IMR-90 (cell line): ENCODE measurements at regions not wholly inside any gene's neighbourhood (a gene's known extent, or its start where the extent isn't known, plus 50 kb on each side); places are given as distances from the start of the nearest gene placed in this dataset.
A peak's percentile ranks its signal among the peaks of the same experiment; 100 is the strongest.

ENCODE experiments used
- ATAC-seq: fragments of 200-7000 bp; cut with Tn5 transposase; 2 replicates; pipeline ENCODE4 v1.9.1; 2020; ENCODE audit warnings: low read depth, mild to moderate bottlenecking, moderate library complexity
- BruUV-seq: library from RNA; stranded (reverse); fragments of 400-500 nt; replicated peaks from 2 replicates; lab custom pipeline; 2021; lab: Mats Ljungman, UMichigan
- CTCF ChIA-PET: fragments of 300-600 bp; formaldehyde crosslinking; extraction: SDS; loops from one replicate; lab custom pipeline; 2021; ENCODE audit warnings: antibody characterized with exemption; lab: Yijun Ruan, JAX
- POLR2A ChIA-PET: fragments of 300-600 bp; sonication (Branson Sonifier 250); formaldehyde crosslinking; loops from one replicate; lab custom pipeline; 2022; ENCODE audit warnings: antibody characterized with exemption; ENCODE audit not compliant: unreplicated experiment; lab: Charles Lee
- DNase-seq: peaks from one replicate; pipeline ENCODE4 v3.0.0; 2013
- H2AFZ ChIP-seq: replicated peaks from 2 replicates; pipeline ENCODE3; 2013; ENCODE audit warnings: low read length, mild to moderate bottlenecking; ENCODE audit not compliant: poor library complexity
- H2AK5ac ChIP-seq: 2 replicates; pipeline ENCODE4 v1.6.1; 2013; ENCODE audit warnings: low read depth, low read length, inconsistent platforms
- H2AK9ac ChIP-seq: replicated peaks from 2 replicates; pipeline ENCODE3; 2013; ENCODE audit warnings: mild to moderate bottlenecking, low read depth, low read length, moderate library complexity; ENCODE audit not compliant: poor library complexity
- H2BK120ac ChIP-seq: 2 replicates; pipeline ENCODE4 v1.6.1; 2013; ENCODE audit warnings: low read depth, low read length, inconsistent platforms
- H2BK15ac ChIP-seq: 3 replicates; pipeline ENCODE4 v1.6.1; 2013; ENCODE audit warnings: low read depth, low read length, inconsistent platforms
- H2BK20ac ChIP-seq: 2 replicates; pipeline ENCODE4 v1.6.1; 2013; ENCODE audit warnings: low read depth, mild to moderate bottlenecking, inconsistent platforms, low read length, moderate library complexity
- H2BK5ac ChIP-seq: 2 replicates; pipeline ENCODE4 v1.6.1; 2013; ENCODE audit warnings: mild to moderate bottlenecking, low read depth, low read length, inconsistent platforms; ENCODE audit not compliant: poor library complexity, severe bottlenecking
- H3K14ac ChIP-seq: replicated peaks from 2 replicates; pipeline ENCODE4 v1.6.1; 2013; ENCODE audit warnings: low read depth, low read length, inconsistent platforms
- H3K18ac ChIP-seq: 2 replicates; pipeline ENCODE4 v1.6.1; 2013; ENCODE audit warnings: low read depth, low read length, control low read depth
- H3K23ac ChIP-seq: 2 replicates; pipeline ENCODE4 v1.6.1; 2013; ENCODE audit warnings: low read depth, low read length, inconsistent platforms
- H3K27ac ChIP-seq: 2 replicates; pipeline ENCODE4 v1.5.1; 2013; ENCODE audit warnings: mild to moderate bottlenecking, control low read depth, low read length; ENCODE audit not compliant: insufficient read depth
- H3K27me3 ChIP-seq: 2 replicates; pipeline ENCODE4 v1.6.1; 2013; ENCODE audit warnings: low read length; ENCODE audit not compliant: control insufficient read depth, insufficient read depth
- H3K36me3 ChIP-seq: 2 replicates; pipeline ENCODE4 v1.6.1; 2013; ENCODE audit warnings: low read length, mixed read lengths; ENCODE audit not compliant: control insufficient read depth, insufficient read depth
- H3K4ac ChIP-seq: 2 replicates; pipeline ENCODE4 v1.6.1; 2013; ENCODE audit warnings: low read depth, low read length, inconsistent platforms
- H3K4me1 ChIP-seq: 2 replicates; pipeline ENCODE4 v1.6.1; 2013; ENCODE audit warnings: low read length, mixed read lengths; ENCODE audit not compliant: control insufficient read depth, insufficient read depth
- H3K4me2 ChIP-seq: 2 replicates; pipeline ENCODE4 v1.6.1; 2013; ENCODE audit warnings: low read depth, mild to moderate bottlenecking, control low read depth, low read length, moderate library complexity
- H3K4me3 ChIP-seq: 2 replicates; pipeline ENCODE4 v1.5.1; 2013; ENCODE audit warnings: low read depth, mild to moderate bottlenecking, control low read depth, low read length, moderate library complexity; ENCODE audit not compliant: insufficient read depth
- H3K56ac ChIP-seq: 2 replicates; pipeline ENCODE4 v1.6.1; 2013; ENCODE audit warnings: low read length, inconsistent platforms; ENCODE audit not compliant: insufficient read depth; ENCODE audit errors: extremely low read depth
- H3K79me1 ChIP-seq, 2 experiments: 2 replicates each; pipeline ENCODE4 v1.6.1; 2013; ENCODE audit warnings: low read length in 2 of 2, inconsistent platforms in 1 of 2, low read depth in 1 of 2
- H3K9ac ChIP-seq: 2 replicates; pipeline ENCODE4 v1.6.1; 2013; ENCODE audit warnings: low read depth, low read length, control low read depth
- H3K9me1 ChIP-seq: 2 replicates; pipeline ENCODE4 v1.6.1; 2013; ENCODE audit warnings: low read length, inconsistent platforms; ENCODE audit not compliant: insufficient read depth
- H3K9me3 ChIP-seq: 2 replicates; pipeline ENCODE4 v1.6.1; 2013; ENCODE audit warnings: low read length; ENCODE audit not compliant: control insufficient read depth, insufficient read depth
- H4K20me1 ChIP-seq: 2 replicates; pipeline ENCODE4 v1.6.1; 2013; ENCODE audit warnings: low read length, inconsistent platforms; ENCODE audit not compliant: insufficient read depth
- H4K5ac ChIP-seq: 2 replicates; pipeline ENCODE4 v1.6.1; 2013; ENCODE audit warnings: mild to moderate bottlenecking, low read depth, low read length, control low read depth
- H4K8ac ChIP-seq, 2 experiments: 2 replicates each; pipeline ENCODE4 v1.6.1; 2013; ENCODE audit warnings: low read depth in 2 of 2, low read length in 2 of 2, control low read depth in 1 of 2, inconsistent platforms in 1 of 2
- H4K91ac ChIP-seq: 2 replicates; pipeline ENCODE4 v1.6.1; 2013; ENCODE audit warnings: low read depth, low read length, inconsistent platforms; ENCODE audit not compliant: insufficient read depth
- CEBPB ChIP-seq: IDR thresholded peaks from 2 replicates; pipeline ENCODE4 v1.6.1; 2012; ENCODE audit warnings: low read depth, low read length, improper control_type of control experiment
- CTCF ChIP-seq: conservative IDR thresholded peaks from 2 replicates; pipeline ENCODE4 v1.5.1; 2012; ENCODE audit warnings: mild to moderate bottlenecking, low read depth, low read length, improper control_type of control experiment
- MXI1 ChIP-seq: IDR thresholded peaks from 2 replicates; pipeline ENCODE4 v1.6.1; 2012; ENCODE audit warnings: low read depth, mild to moderate bottlenecking, low read length, moderate library complexity, borderline replicate concordance
- NFE2L2 ChIP-seq: fragments of 150-350 bp; IDR thresholded peaks from 2 replicates; pipeline ENCODE4 v1.6.1; 2016; ENCODE audit warnings: low read depth, mild to moderate bottlenecking, low read length
- RCOR1 ChIP-seq: IDR thresholded peaks from 2 replicates; pipeline ENCODE4 v1.6.1; 2012; ENCODE audit warnings: mild to moderate bottlenecking, low read length, improper control_type of control experiment; ENCODE audit not compliant: insufficient replicate concordance
- WGBS, 2 experiments: methylation state at CpG; one replicate each; pipeline versions ENCODE4 v1.1.5 to v1.1.7; 2013; ENCODE audit warnings: missing lambda C conversion rate in 2 of 2; ENCODE audit not compliant: insufficient read length in 1 of 2; ENCODE audit errors: extremely low coverage in 2 of 2; 5-methylcytosine and 5-hydroxymethylcytosine counted together
- dilution Hi-C: fragments of 300-500 bp; cut with HindIII; formaldehyde crosslinking; loops from one replicate; pipeline ENCODE4 v1.14.3; 2018; ENCODE audit warnings: low sequenced_read_pairs; ENCODE audit not compliant: unreplicated experiment
- in situ Hi-C: fragments of 300-500 bp; cut with MboI; formaldehyde crosslinking; loops from 3 replicates; pipeline ENCODE4 v1.14.3; 2019; ENCODE audit warnings: low sequenced_read_pairs, inconsistent platforms, mixed read lengths
- intact Hi-C: fragments of 100-400 bp; cut with micrococcal nuclease; formaldehyde crosslinking; loops from 2 replicates; pipeline ENCODE4 v1.10.0; 2022

- TF ChIP-seq RCOR1 (no peak), NFE2L2 (no peak), MXI1 (no peak), CEBPB (no peak), CTCF (no peak)
- Histone ChIP-seq H2AFZ (peak overlapping the region; percentile 81), H3K4me1 (peaks cover 14% of the 10 kb centered on the region), H2BK20ac (peak overlapping the region; percentile 95), H4K91ac (peak overlapping the region; percentile 96), H3K9ac (peak overlapping the region; percentile 34; the same call in 1 of the 2 replicates), H3K79me1 (peaks cover 9 to 27% of the 10 kb centered on the region in 2 experiments; a peak in 3 of 4 replicates), H3K4ac (peak overlapping the region; percentile 89), H3K14ac (peak overlapping the region; percentile 94), H3K23ac (peak overlapping the region; percentile 86), H3K56ac (peak overlapping the region; percentile 49; the same call in 1 of the 2 replicates), H4K20me1 (no peaks in the 10 kb centered on the region), H3K9me1 (peaks cover 9% of the 10 kb centered on the region), H3K27me3 (no peaks in the 10 kb centered on the region), H3K4me2 (no peak overlapping the region), H3K18ac (peak overlapping the region; percentile 95), H4K8ac (peak overlapping the region; percentile 73 to 80), H3K27ac (peak overlapping the region; percentile 78), H3K9me3 (no peaks in the 10 kb centered on the region), H2AK5ac (peak overlapping the region; percentile 73), H2BK15ac (peak overlapping the region; percentile 98), H2AK9ac (peak overlapping the region; percentile 65), H2BK5ac (peak overlapping the region; percentile 92), H4K5ac (peak overlapping the region; percentile 93), H3K36me3 (no peaks in the 10 kb centered on the region), H2BK120ac (peak overlapping the region; percentile 94), H3K4me3 (no peak overlapping the region)
- intact Hi-C loops: no loop called here
- POLR2A ChIA-PET: no interaction called here
- WGBS, 2 experiments: 79% methylated on average over 2 of the region's 7 CpGs; no CpG with 5 or more reads in 1 of the 2 experiments
- no peak for DNase-seq
- in situ Hi-C loops: no loop called here
- CTCF ChIA-PET: no interaction called here
- BruUV-seq: no TSS peak
- dilution Hi-C loops: no loop called here
- ATAC-seq: 0 out of 2 replicates have a peak, but pooled peaks have one; percentile 9
Measured at GRCh38 chr5:34597034-34598027, 58.8 kb upstream of the RAI14 start.
